ENCODE measurements at regions not wholly inside any gene's neighbourhood (a gene's known extent, or its start where the extent isn't known, plus 50 kb on each side); places are given as distances from the start of the nearest gene placed in this dataset.

DNA sequence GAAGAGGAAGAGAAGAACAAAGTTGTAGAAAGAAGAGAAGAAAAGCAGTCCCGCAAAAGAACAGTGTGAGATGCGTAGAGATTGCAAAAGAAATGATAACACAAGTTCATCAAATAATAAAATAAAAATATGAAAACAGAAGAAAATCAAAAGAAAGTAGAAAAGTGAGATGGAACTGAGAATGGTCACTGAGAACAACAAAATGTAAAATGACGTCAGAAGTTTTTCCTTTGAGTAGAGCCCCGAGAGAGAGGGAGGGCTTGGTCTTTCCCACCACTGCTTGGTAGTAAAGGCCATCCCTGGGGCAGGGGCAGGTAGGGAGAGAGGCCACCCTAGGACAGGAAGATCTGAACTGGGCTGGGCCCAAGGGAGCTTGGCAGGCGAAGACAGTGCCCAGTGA lies 533.7 kb downstream of the QKI start:
- TF ChIP-seq EZH2phosphoT487 (IDR thresholded peaks at IDR 0.05; ENCODE audit: low read depth, severe bottlenecking, unreplicated experiment) (no peak), EZH2 (IDR thresholded peaks at IDR 0.05; ENCODE audit: borderline replicate concordance) (no peak)
- TF ChIP-seq, protein P1, sequence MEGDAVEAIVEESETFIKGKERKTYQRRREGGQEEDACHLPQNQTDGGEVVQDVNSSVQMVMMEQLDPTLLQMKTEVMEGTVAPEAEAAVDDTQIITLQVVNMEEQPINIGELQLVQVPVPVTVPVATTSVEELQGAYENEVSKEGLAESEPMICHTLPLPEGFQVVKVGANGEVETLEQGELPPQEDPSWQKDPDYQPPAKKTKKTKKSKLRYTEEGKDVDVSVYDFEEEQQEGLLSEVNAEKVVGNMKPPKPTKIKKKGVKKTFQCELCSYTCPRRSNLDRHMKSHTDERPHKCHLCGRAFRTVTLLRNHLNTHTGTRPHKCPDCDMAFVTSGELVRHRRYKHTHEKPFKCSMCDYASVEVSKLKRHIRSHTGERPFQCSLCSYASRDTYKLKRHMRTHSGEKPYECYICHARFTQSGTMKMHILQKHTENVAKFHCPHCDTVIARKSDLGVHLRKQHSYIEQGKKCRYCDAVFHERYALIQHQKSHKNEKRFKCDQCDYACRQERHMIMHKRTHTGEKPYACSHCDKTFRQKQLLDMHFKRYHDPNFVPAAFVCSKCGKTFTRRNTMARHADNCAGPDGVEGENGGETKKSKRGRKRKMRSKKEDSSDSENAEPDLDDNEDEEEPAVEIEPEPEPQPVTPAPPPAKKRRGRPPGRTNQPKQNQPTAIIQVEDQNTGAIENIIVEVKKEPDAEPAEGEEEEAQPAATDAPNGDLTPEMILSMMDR (IDR thresholded peaks at IDR 0.05; ENCODE audit: poor library complexity) = no peak
